GM19455 (cell line): ENCODE measurements at regions not wholly inside any gene's neighbourhood (a gene's known extent, or its start where the extent isn't known, plus 50 kb on each side); places are given as distances from the start of the nearest gene placed in this dataset.
"Not testable (repeated sequence)": the region's sequence is repeated elsewhere in the genome, so short reads cannot be mapped to it uniquely, and the experiment has no call there.

Experiments
- ATAC-seq: cut with Tn5 transposase; IDR thresholded peaks from one replicate; pipeline ENCODE4 v1.9.1; 2021; ENCODE audit not compliant: unreplicated experiment

- no peak for ATAC-seq
Observed at GRCh38 chr1:60619581-60619980, 462.8 kb upstream of the NFIA start.

DNA sequence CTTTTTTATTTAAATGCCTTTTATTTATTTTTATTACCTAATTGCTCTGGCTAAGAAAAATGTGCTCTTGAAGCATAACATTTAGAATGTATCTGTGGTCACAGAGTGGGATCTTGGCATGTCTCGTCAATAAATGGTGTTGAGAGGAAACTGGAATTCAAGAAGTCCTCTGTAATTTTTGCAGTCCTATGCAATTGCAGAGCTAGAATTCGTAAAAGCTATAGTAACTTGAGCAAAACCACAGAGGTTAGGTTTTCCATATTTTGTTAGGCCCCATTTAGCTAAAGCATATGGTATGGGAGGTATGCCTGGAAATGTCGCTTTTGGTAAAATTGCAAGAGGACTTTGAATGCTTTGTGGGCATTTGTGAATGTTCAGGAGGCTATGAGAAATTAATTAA, 466.7 kb upstream of the NFIA start:
- ATAC-seq = no peak

GRCh38 chr1:60612790-60613189, 469.6 kb upstream of the NFIA start:
- no peak for ATAC-seq

- not testable (repeated sequence) for ATAC-seq
Observed at GRCh38 chr1:60606921-60607320, 475.4 kb upstream of the NFIA start.

GRCh38 chr1:60600532-60600931, 481.8 kb upstream of the NFIA start:
- no peak for ATAC-seq

DNA sequence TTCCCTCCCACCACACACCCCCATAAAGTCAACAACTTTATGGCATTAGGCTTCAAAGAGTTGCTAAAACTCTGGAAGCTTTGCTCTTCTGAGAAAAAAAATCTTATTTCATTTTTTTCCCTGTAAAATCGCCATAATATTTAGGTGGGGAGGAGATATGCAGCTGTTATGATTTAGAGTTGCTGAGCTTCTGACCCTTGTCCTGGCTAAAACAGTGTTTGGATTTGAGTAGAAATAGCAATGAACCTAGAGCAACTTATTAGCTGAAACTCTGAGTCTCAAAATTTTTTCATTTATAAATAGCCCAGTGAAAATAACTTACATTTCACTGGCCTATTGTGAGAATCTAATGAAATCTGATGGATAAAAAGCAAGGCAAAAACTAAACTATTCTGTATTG, 482.8 kb upstream of the NFIA start:
- ATAC-seq = no peak

GRCh38 chr1:60598041-60598910, 484.1 kb upstream of the NFIA start:
- no peak for ATAC-seq

GRCh38 chr1:60596791-60597750, 485.3 kb upstream of the NFIA start:
- ATAC-seq = no peak

DNA sequence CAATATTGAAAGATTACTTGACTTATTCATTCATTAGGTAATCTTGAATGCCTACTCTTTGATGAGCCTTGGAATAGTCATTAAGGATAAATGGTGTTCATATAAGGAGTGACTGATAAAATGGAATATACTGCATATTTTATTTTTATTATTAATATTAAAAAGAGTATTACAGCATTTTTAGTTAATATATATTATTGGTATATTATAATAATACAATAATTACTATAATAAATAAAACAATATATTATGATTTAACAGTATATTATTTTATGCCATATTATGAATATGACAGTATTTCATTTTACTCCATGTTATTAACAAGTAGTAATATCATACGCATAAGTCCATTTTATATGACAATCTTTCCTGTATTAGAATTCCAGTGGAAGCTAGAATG, 490.8 kb upstream of the NFIA start:
- ATAC-seq = no peak

DNA sequence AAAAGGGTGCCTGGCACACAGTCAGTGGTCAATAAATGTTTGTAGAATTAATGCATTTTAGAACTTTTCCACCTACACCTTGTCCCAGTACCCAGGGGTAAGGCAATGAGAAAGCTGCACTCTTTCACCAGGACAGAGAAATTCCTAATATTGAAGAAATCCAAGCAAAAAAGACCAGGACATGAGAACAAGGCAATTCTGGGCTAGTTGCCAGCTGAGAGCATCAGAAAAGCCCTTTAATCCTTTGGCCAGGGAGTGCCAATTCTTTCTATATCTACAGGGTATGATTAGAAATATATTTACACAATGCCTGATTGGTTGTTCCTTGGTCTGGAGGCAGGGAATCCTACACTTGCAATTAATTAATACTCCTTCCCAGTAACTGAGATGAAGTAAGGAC, 492.4 kb upstream of the NFIA start:
- no peak for ATAC-seq

- no peak for ATAC-seq
Observed at GRCh38 chr1:60589046-60589748, 493.2 kb upstream of the NFIA start.

- no peak for ATAC-seq
Observed at GRCh38 chr1:60584371-60584770, 498.0 kb upstream of the NFIA start.

DNA sequence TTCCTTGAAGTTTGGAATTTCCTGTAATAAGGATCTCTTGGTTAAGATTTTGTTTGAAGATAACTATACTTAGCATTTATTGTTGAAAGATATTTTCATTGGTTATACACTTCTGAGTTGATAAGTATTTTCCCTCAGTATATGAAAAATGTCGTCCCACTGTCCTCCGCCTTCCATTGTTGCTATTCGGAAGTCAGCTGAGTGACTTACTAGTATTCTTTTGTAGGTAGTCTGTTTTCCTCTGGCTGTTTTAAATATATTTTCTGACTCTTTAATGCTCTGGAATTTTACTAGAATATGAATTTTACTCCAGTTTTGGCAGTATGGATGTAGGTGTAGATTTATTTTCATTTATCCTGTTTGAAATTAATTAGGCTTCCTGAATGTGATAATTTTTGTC, 498.7 kb upstream of the NFIA start:
- no peak for ATAC-seq

GRCh38 chr1:60581455-60582220, 500.7 kb upstream of the NFIA start:
- no peak for ATAC-seq

GRCh38 chr1:60577029-60577428, 503.5 kb upstream of the C1orf87 start:
- ATAC-seq = no peak

GRCh38 chr1:60575326-60575977, 501.9 kb upstream of the C1orf87 start:
- ATAC-seq = no peak

GRCh38 chr1:60573726-60574409, 500.3 kb upstream of the C1orf87 start:
- ATAC-seq = no peak

DNA sequence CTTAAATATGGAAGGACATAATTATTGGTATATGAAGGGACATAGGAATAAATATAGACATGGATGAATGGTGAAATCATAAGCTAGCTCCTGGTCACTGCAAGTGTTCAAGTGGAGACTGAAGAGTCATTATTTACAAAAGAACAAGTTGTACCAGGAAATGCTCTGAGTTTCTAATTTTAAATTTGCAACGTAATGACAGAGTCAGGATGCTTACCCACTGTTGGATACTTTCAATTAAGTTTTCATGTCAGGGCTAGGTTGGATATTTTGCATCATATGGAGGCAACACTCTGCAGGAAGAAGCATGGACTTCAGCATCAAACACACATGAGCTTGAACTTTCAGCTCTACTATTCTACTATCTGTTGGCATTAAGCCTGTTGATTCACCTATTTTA, 499.6 kb upstream of the C1orf87 start:
- ATAC-seq = no peak

DNA sequence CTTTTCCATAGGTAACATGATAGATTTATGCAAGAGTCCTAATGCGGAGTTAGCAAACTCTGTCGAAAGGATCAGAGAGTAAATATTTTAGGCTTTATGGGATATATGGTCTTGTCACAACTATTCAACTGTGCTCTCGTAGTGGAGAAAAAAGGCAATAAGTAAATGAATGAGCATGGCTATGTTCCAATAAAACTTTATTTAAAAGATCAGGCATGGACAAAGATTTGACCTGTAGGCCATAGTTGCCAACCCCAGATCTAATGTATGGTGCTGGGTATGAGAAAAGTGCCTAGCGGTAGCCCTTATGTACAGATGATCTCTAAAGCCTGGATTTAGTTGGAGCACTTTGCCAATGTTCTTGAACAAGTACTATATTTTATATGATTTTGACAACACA, 498.8 kb upstream of the C1orf87 start:
- ATAC-seq = no peak
